ENCODE measurements at regions not wholly inside any gene's neighbourhood (a gene's known extent, or its start where the extent isn't known, plus 50 kb on each side); places are given as distances from the start of the nearest gene placed in this dataset.

DNA sequence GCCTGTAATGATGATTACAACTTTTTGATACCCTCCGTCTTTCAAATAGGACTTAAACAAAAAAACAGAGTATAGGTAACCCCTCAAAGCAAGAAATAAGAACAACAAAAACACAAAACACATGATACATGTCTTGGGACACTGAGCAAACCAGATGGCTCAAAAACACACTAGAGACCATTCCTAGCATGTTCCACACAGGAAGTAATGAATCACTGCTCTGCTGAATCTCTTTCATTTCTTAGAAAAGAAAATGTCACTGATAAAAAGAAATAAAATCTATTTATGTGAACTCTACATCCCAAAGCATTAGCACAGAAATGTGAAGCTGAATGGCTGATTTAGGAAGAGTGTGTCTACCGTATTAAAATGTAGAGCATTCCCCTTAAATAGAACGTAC lies 134.5 kb upstream of the IL15 start:
- FAIRE-seq (no peak), DNase-seq (ENCODE audit: low spot score) (no peak), ATAC-seq (no peak)
- ChIA-PET CTCF (ENCODE audit: low intra/inter-chr PET ratio, low total read pairs) (no interaction called here), POLR2A (no interaction called here)
- Histone ChIP-seq H3K9ac (ENCODE audit: insufficient read depth, low read depth, low read length) (no peak overlapping the region), H2AFZ (ENCODE audit: low read length) (no peak overlapping the region), H4K20me1 (ENCODE audit: insufficient read depth, low read length) (no peaks in the 10 kb centered on the region), H3K4me2 (ENCODE audit: low read depth, low read length) (no peak overlapping the region), H3K27me3 (ENCODE audit: control insufficient read depth in 1 of 2, insufficient read depth in 2 of 2, low read length in 2 of 2) (no peaks in the 10 kb centered on the region), H3K27ac (ENCODE audit: extremely low read length, insufficient read depth, low read length) (no peak overlapping the region), H3K79me2 (ENCODE audit: insufficient read depth, low read length) (no peaks in the 10 kb centered on the region), H3K9me3 (ENCODE audit: low read length) (peaks cover 43% of the 10 kb centered on the region), H3K4me3 (replicated peaks in 1 of 3; ENCODE audit: insufficient read depth in 1 of 3, low read depth in 2 of 3, low read length in 3 of 3) (no peak overlapping the region), H3K4me1 (ENCODE audit: insufficient read depth, low read length) (no peaks in the 10 kb centered on the region), H3K36me3 (replicated peaks in 1 of 2; ENCODE audit: control insufficient read depth in 1 of 2, insufficient read depth in 2 of 2, low read length in 2 of 2) (no peaks in the 10 kb centered on the region)
- in situ Hi-C loops (cut with HindIII; ENCODE audit: extremely low pct_ligation_motif_present, low pct_unique_long_range_greater_than_20kb) (no loop called here), intact Hi-C loops (cut with micrococcal nuclease; ENCODE audit: unreplicated experiment) (no loop called here)
- TF ChIP-seq, protein P1, sequence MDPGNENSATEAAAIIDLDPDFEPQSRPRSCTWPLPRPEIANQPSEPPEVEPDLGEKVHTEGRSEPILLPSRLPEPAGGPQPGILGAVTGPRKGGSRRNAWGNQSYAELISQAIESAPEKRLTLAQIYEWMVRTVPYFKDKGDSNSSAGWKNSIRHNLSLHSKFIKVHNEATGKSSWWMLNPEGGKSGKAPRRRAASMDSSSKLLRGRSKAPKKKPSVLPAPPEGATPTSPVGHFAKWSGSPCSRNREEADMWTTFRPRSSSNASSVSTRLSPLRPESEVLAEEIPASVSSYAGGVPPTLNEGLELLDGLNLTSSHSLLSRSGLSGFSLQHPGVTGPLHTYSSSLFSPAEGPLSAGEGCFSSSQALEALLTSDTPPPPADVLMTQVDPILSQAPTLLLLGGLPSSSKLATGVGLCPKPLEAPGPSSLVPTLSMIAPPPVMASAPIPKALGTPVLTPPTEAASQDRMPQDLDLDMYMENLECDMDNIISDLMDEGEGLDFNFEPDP (CRISPR knock-in tag; conservative IDR thresholded peaks at IDR 0.05) = no peak
- TF ChIP-seq PAF1 (CRISPR knock-in tag; IDR thresholded peaks at IDR 0.05) (no peak), ZNF512B (CRISPR knock-in tag; IDR thresholded peaks at IDR 0.05; ENCODE audit: borderline replicate concordance) (no peak), ZNF615 (CRISPR knock-in tag; IDR thresholded peaks at IDR 0.05; ENCODE audit: borderline replicate concordance) (no peak), PATZ1 (CRISPR knock-in tag; IDR thresholded peaks at IDR 0.05) (no peak), STAT6 (CRISPR knock-in tag; IDR thresholded peaks at IDR 0.05; ENCODE audit: borderline replicate concordance) (no peak)
- WGBS (ENCODE audit: low lambda C conversion rate) = 10% methylated on average over 3 of the region's 3 CpGs
- BruUV-seq (replicated peaks) = no TSS peak
